ENCODE measurements at regions not wholly inside any gene's neighbourhood (a gene's known extent, or its start where the extent isn't known, plus 50 kb on each side); places are given as distances from the start of the nearest gene placed in this dataset.

GRCh38 chr18:70523792-70524182, 234.9 kb downstream of the SOCS6 start:
- H3K4me1 Mint-ChIP-seq = no peaks in the 10 kb centered on the region
- TF ChIP-seq CTCF (IDR thresholded peaks at IDR 0.05) = no peak
- H3K79me2 ChIP-seq (ENCODE audit: insufficient read depth, low read length) = no peaks in the 10 kb centered on the region
- H3K9ac ChIP-seq (ENCODE audit: insufficient read depth, low read length, poor library complexity, severe bottlenecking) = no peak overlapping the region
- H3K27ac Mint-ChIP-seq = no peak overlapping the region
- H3K36me3 Mint-ChIP-seq = no peaks in the 10 kb centered on the region
- intact Hi-C loops (cut with micrococcal nuclease) = no loop called here
- H3K4me2 ChIP-seq (replicated peaks; ENCODE audit: extremely low read depth, low read length, poor library complexity, severe bottlenecking) = no peak overlapping the region
- no peaks in the 10 kb centered on the region for H3K4me1 ChIP-seq (ENCODE audit: control insufficient read depth in 1 of 2, insufficient read depth in 2 of 2, low read length in 2 of 2)
- WGBS (ENCODE audit: insufficient coverage) = no CpG with 5 or more reads among the region's 3 CpGs
- H2AFZ ChIP-seq (ENCODE audit: insufficient read depth, low read depth, low read length, poor library complexity, severe bottlenecking) = no peak overlapping the region
- peaks cover 0 to 4% (median 2%) of the 10 kb centered on the region in 3 donors for H3K27me3 Mint-ChIP-seq (ENCODE audit: low read depth in 3 of 3)
- H3K4me3 Mint-ChIP-seq = no peak overlapping the region
- no peak overlapping the region for H3K4me3 ChIP-seq (replicated peaks in 1 of 3; ENCODE audit: low read depth in 2 of 3, low read length in 3 of 3)
- H4K20me1 ChIP-seq (ENCODE audit: insufficient read depth, low read length) = no peaks in the 10 kb centered on the region
- no peak overlapping the region for H3K27ac ChIP-seq (ENCODE audit: low read depth in 1 of 2, low read length in 2 of 2)
- H3K9me3 ChIP-seq (replicated peaks in 1 of 2; ENCODE audit: control insufficient read depth in 1 of 2, insufficient read depth in 1 of 2, low read length in 2 of 2) = peaks cover 0 to 3% of the 10 kb centered on the region in 2 donors
- no peak for DNase-seq
- no peaks in the 10 kb centered on the region for H3K27me3 ChIP-seq (ENCODE audit: control insufficient read depth in 2 of 2, insufficient read depth in 2 of 2, low read length in 2 of 2)
- peaks cover 4 to 11% (median 6%) of the 10 kb centered on the region in 7 donors for H3K9me3 Mint-ChIP-seq
- H3K36me3 ChIP-seq (replicated peaks in 1 of 2; ENCODE audit: control insufficient read depth in 1 of 2, insufficient read depth in 2 of 2, low read length in 2 of 2) = no peaks in the 10 kb centered on the region

GRCh38 chr18:70523035-70523791, 234.4 kb downstream of the SOCS6 start:
- Mint-ChIP-seq H3K36me3 (no peaks in the 10 kb centered on the region), H3K9me3 (peaks cover 4 to 11% (median 6%) of the 10 kb centered on the region in 7 donors), H3K4me3 (no peak overlapping the region), H3K4me1 (no peaks in the 10 kb centered on the region), H3K27ac (no peak overlapping the region), H3K27me3 (ENCODE audit: low read depth in 3 of 3) (peaks cover 0 to 4% (median 2%) of the 10 kb centered on the region in 3 donors)
- no peak for DNase-seq
- H3K27me3 ChIP-seq (ENCODE audit: control insufficient read depth in 2 of 2, insufficient read depth in 2 of 2, low read length in 2 of 2) = no peaks in the 10 kb centered on the region
- no peak overlapping the region for H3K4me2 ChIP-seq (replicated peaks; ENCODE audit: extremely low read depth, low read length, poor library complexity, severe bottlenecking)
- H3K4me1 ChIP-seq (ENCODE audit: control insufficient read depth in 1 of 2, insufficient read depth in 2 of 2, low read length in 2 of 2) = no peaks in the 10 kb centered on the region
- no peaks in the 10 kb centered on the region for H3K36me3 ChIP-seq (replicated peaks in 1 of 2; ENCODE audit: control insufficient read depth in 1 of 2, insufficient read depth in 2 of 2, low read length in 2 of 2)
- no peaks in the 10 kb centered on the region for H4K20me1 ChIP-seq (ENCODE audit: insufficient read depth, low read length)
- H3K9ac ChIP-seq (ENCODE audit: insufficient read depth, low read length, poor library complexity, severe bottlenecking) = no peak overlapping the region
- no peak overlapping the region for H3K4me3 ChIP-seq (replicated peaks in 1 of 3; ENCODE audit: low read depth in 2 of 3, low read length in 3 of 3)
- TF ChIP-seq CTCF (IDR thresholded peaks at IDR 0.05) = no peak
- no peak overlapping the region for H2AFZ ChIP-seq (ENCODE audit: insufficient read depth, low read depth, low read length, poor library complexity, severe bottlenecking)
- H3K9me3 ChIP-seq (replicated peaks in 1 of 2; ENCODE audit: control insufficient read depth in 1 of 2, insufficient read depth in 1 of 2, low read length in 2 of 2) = peaks cover 0 to 3% of the 10 kb centered on the region in 2 donors
- intact Hi-C loops (cut with micrococcal nuclease) = no loop called here
- WGBS (ENCODE audit: insufficient coverage) = no CpG with 5 or more reads among the region's 7 CpGs
- H3K27ac ChIP-seq (ENCODE audit: low read depth in 1 of 2, low read length in 2 of 2) = no peak overlapping the region
- no peaks in the 10 kb centered on the region for H3K79me2 ChIP-seq (ENCODE audit: insufficient read depth, low read length)

Measured in CD14-positive monocyte (primary cell).